ENCODE measurements at regions not wholly inside any gene's neighbourhood (a gene's known extent, or its start where the extent isn't known, plus 50 kb on each side); places are given as distances from the start of the nearest gene placed in this dataset.

- no peaks in the 10 kb centered on the region for H3K4me1 Mint-ChIP-seq
- no peak for DNase-seq
- H3K4me3 Mint-ChIP-seq, result no peak overlapping the region
- no peaks in the 10 kb centered on the region for H3K36me3 Mint-ChIP-seq
- H3K27me3 Mint-ChIP-seq (ENCODE audit: low read depth in 2 of 2), result no peaks in the 10 kb centered on the region
- H3K27ac ChIP-seq (ENCODE audit: low read length), result no peak overlapping the region
- H3K9me3 Mint-ChIP-seq, result peaks cover 2 to 4% of the 10 kb centered on the region in 2 donors
- intact Hi-C loops (cut with micrococcal nuclease), result no loop called here
- H3K36me3 ChIP-seq (ENCODE audit: control insufficient read depth, insufficient read depth, low read length), result no peaks in the 10 kb centered on the region
- no peak overlapping the region for H3K4me3 ChIP-seq (ENCODE audit: low read length)
- TF ChIP-seq, protein P1, sequence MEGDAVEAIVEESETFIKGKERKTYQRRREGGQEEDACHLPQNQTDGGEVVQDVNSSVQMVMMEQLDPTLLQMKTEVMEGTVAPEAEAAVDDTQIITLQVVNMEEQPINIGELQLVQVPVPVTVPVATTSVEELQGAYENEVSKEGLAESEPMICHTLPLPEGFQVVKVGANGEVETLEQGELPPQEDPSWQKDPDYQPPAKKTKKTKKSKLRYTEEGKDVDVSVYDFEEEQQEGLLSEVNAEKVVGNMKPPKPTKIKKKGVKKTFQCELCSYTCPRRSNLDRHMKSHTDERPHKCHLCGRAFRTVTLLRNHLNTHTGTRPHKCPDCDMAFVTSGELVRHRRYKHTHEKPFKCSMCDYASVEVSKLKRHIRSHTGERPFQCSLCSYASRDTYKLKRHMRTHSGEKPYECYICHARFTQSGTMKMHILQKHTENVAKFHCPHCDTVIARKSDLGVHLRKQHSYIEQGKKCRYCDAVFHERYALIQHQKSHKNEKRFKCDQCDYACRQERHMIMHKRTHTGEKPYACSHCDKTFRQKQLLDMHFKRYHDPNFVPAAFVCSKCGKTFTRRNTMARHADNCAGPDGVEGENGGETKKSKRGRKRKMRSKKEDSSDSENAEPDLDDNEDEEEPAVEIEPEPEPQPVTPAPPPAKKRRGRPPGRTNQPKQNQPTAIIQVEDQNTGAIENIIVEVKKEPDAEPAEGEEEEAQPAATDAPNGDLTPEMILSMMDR (IDR thresholded peaks at IDR 0.05), result no peak
- H3K27me3 ChIP-seq (ENCODE audit: control insufficient read depth, insufficient read depth, low read length), result no peaks in the 10 kb centered on the region
- no peaks in the 10 kb centered on the region for H3K9me3 ChIP-seq (ENCODE audit: control insufficient read depth, insufficient read depth, low read length)
- WGBS (ENCODE audit: insufficient coverage), result 71% methylated on average over 1 of the region's 1 CpG
- no peak for ATAC-seq
- no peak overlapping the region for H3K27ac Mint-ChIP-seq
- H3K4me1 ChIP-seq (ENCODE audit: control insufficient read depth, insufficient read depth, low read length), result no peaks in the 10 kb centered on the region
Measured at GRCh38 chr5:153429761-153430380, 60.6 kb upstream of the GRIA1 start.

GRCh38 chr5:153432583-153432982, 57.9 kb upstream of the GRIA1 start:
- H3K27me3 Mint-ChIP-seq (ENCODE audit: low read depth in 2 of 2), result no peaks in the 10 kb centered on the region
- 50% methylated on average over 3 of the region's 3 CpGs for WGBS (ENCODE audit: insufficient coverage)
- intact Hi-C loops (cut with micrococcal nuclease), result no loop called here

DNA sequence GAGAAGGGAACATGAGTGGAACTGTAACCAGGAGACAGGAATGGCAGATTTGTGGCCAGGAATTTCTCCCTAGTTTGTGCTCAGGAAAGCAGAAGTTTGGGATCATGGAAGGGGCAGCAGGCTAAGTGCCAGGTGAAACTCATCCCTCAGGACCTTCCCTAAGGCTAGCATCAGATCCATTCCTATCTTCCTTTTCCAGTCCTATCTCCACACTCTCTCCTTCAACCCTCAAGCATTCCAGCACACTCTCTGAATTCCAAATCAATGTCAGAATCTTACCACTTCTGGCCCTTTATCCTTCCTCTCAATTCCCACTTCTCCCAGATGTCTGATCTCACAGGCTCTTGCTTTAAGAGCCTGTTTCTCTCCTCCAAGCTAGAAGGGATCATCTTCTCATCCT, 53.2 kb upstream of the GRIA1 start:
- no peaks in the 10 kb centered on the region for H3K4me1 Mint-ChIP-seq
- no peak overlapping the region for H3K27ac ChIP-seq (ENCODE audit: low read length)
- H3K4me3 ChIP-seq (ENCODE audit: low read length), result no peak overlapping the region
- H3K9me3 Mint-ChIP-seq, result peaks cover 0 to 2% of the 10 kb centered on the region in 2 donors
- no peak for DNase-seq
- H3K9me3 ChIP-seq (ENCODE audit: control insufficient read depth, insufficient read depth, low read length), result no peaks in the 10 kb centered on the region
- no peaks in the 10 kb centered on the region for H3K36me3 Mint-ChIP-seq
- TF ChIP-seq, protein P1 (IDR thresholded peaks at IDR 0.05), result no peak
- no peak for ATAC-seq
- H3K27me3 Mint-ChIP-seq (ENCODE audit: low read depth in 2 of 2), result no peaks in the 10 kb centered on the region
- H3K4me1 ChIP-seq (ENCODE audit: control insufficient read depth, insufficient read depth, low read length), result no peaks in the 10 kb centered on the region
- no peaks in the 10 kb centered on the region for H3K36me3 ChIP-seq (ENCODE audit: control insufficient read depth, insufficient read depth, low read length)
- intact Hi-C loops (cut with micrococcal nuclease), result no loop called here
- H3K27me3 ChIP-seq (ENCODE audit: control insufficient read depth, insufficient read depth, low read length), result no peaks in the 10 kb centered on the region
- no peak overlapping the region for H3K4me3 Mint-ChIP-seq
- H3K27ac Mint-ChIP-seq, result no peak overlapping the region

More at GRCh38 chr5:153432583-153432982, 57.9 kb upstream of the GRIA1 start:
- Mint-ChIP-seq H3K27ac (no peak overlapping the region), H3K4me3 (no peak overlapping the region), H3K9me3 (peaks cover 2 to 4% of the 10 kb centered on the region in 2 donors), H3K4me1 (no peaks in the 10 kb centered on the region), H3K36me3 (no peaks in the 10 kb centered on the region)
- no peak overlapping the region for H3K27ac ChIP-seq (ENCODE audit: low read length)
- no peak for DNase-seq
- H3K27me3 ChIP-seq (ENCODE audit: control insufficient read depth, insufficient read depth, low read length), result no peaks in the 10 kb centered on the region
- H3K4me3 ChIP-seq (ENCODE audit: low read length), result no peak overlapping the region
- H3K36me3 ChIP-seq (ENCODE audit: control insufficient read depth, insufficient read depth, low read length), result no peaks in the 10 kb centered on the region
- no peaks in the 10 kb centered on the region for H3K9me3 ChIP-seq (ENCODE audit: control insufficient read depth, insufficient read depth, low read length)
- no peak for ATAC-seq
- no peaks in the 10 kb centered on the region for H3K4me1 ChIP-seq (ENCODE audit: control insufficient read depth, insufficient read depth, low read length)
- TF ChIP-seq, protein P1 (IDR thresholded peaks at IDR 0.05), result no peak

GRCh38 chr5:153439130-153439529, 51.3 kb upstream of the GRIA1 start:
- Histone ChIP-seq H3K36me3 (ENCODE audit: control insufficient read depth, insufficient read depth, low read length) (no peaks in the 10 kb centered on the region), H3K27ac (ENCODE audit: low read length) (no peak overlapping the region), H3K4me1 (ENCODE audit: control insufficient read depth, insufficient read depth, low read length) (no peaks in the 10 kb centered on the region), H3K4me3 (ENCODE audit: low read length) (no peak overlapping the region), H3K27me3 (ENCODE audit: control insufficient read depth, insufficient read depth, low read length) (no peaks in the 10 kb centered on the region), H3K9me3 (ENCODE audit: control insufficient read depth, insufficient read depth, low read length) (no peaks in the 10 kb centered on the region)
- DNase-seq (no peak), ATAC-seq (no peak)
- TF ChIP-seq, protein P1 (IDR thresholded peaks at IDR 0.05), result no peak
- no peak overlapping the region for H3K4me3 Mint-ChIP-seq
- H3K4me1 Mint-ChIP-seq, result no peaks in the 10 kb centered on the region
- H3K27ac Mint-ChIP-seq, result no peak overlapping the region
- H3K36me3 Mint-ChIP-seq, result no peaks in the 10 kb centered on the region
- no peaks in the 10 kb centered on the region for H3K27me3 Mint-ChIP-seq (ENCODE audit: low read depth in 2 of 2)
- intact Hi-C loops (cut with micrococcal nuclease), result no loop called here
- H3K9me3 Mint-ChIP-seq, result no peaks in the 10 kb centered on the region

All from natural killer cell (primary cell).